IMR-90 (cell line): ENCODE measurements at regions not wholly inside any gene's neighbourhood (a gene's known extent, or its start where the extent isn't known, plus 50 kb on each side); places are given as distances from the start of the nearest gene placed in this dataset.

Experiments used
- BHLHE40 ChIP-seq: fragments of 150-350 bp; IDR thresholded peaks from 2 replicates; pipeline ENCODE4 v1.6.1; 2016; ENCODE audit warnings: mild to moderate bottlenecking, low read depth, low read length
- CEBPB ChIP-seq: IDR thresholded peaks from 2 replicates; pipeline ENCODE4 v1.6.1; 2012; ENCODE audit warnings: low read depth, low read length, improper control_type of control experiment
- CTCF ChIP-seq: conservative IDR thresholded peaks from 2 replicates; pipeline ENCODE4 v1.5.1; 2012; ENCODE audit warnings: mild to moderate bottlenecking, low read depth, low read length, improper control_type of control experiment
- FOS ChIP-seq: fragments of 150-350 bp; IDR thresholded peaks from 2 replicates; pipeline ENCODE4 v1.6.1; 2016; ENCODE audit warnings: low read depth, low read length
- MXI1 ChIP-seq: IDR thresholded peaks from 2 replicates; pipeline ENCODE4 v1.6.1; 2012; ENCODE audit warnings: low read depth, mild to moderate bottlenecking, low read length, moderate library complexity, borderline replicate concordance
- NFE2L2 ChIP-seq: fragments of 150-350 bp; IDR thresholded peaks from 2 replicates; pipeline ENCODE4 v1.6.1; 2016; ENCODE audit warnings: low read depth, mild to moderate bottlenecking, low read length
- POLR2A ChIP-seq: IDR thresholded peaks from 2 replicates; pipeline ENCODE4 v1.6.1; 2012; ENCODE audit warnings: mild to moderate bottlenecking, low read depth, low read length
- RAD21 ChIP-seq: IDR thresholded peaks from 2 replicates; pipeline ENCODE4 v1.6.1; 2012; ENCODE audit warnings: low read length, improper control_type of control experiment
- RCOR1 ChIP-seq: IDR thresholded peaks from 2 replicates; pipeline ENCODE4 v1.6.1; 2012; ENCODE audit warnings: mild to moderate bottlenecking, low read length, improper control_type of control experiment; ENCODE audit not compliant: insufficient replicate concordance
- RFX5 ChIP-seq: IDR thresholded peaks from 2 replicates; pipeline ENCODE4 v1.8.0; 2012; ENCODE audit warnings: low read depth, mild to moderate bottlenecking, low read length, moderate library complexity
- SMC3 ChIP-seq: fragments of 150-350 bp; IDR thresholded peaks from 2 replicates; pipeline ENCODE4 v1.6.1; 2016; ENCODE audit warnings: low read depth, mild to moderate bottlenecking, antibody characterized with exemption, low read length, moderate library complexity

- TF ChIP-seq RAD21 (no peak), POLR2A (no peak), CTCF (no peak), MXI1 (no peak), NFE2L2 (no peak), RCOR1 (no peak), FOS (no peak), BHLHE40 (no peak), RFX5 (no peak), CEBPB (no peak), SMC3 (no peak)
Measured at GRCh38 chr1:30268923-30269666, 454.3 kb downstream of the MATN1 start.
